ENCODE measurements at regions not wholly inside any gene's neighbourhood (a gene's known extent, or its start where the extent isn't known, plus 50 kb on each side); places are given as distances from the start of the nearest gene placed in this dataset.
"Not testable (repeated sequence)": the region's sequence is repeated elsewhere in the genome, so short reads cannot be mapped to it uniquely, and the experiment has no call there.

GRCh38 chr13:99087098-99087953 lies 109.5 kb upstream of the DOCK9 start:
- Histone ChIP-seq H3K9ac (ENCODE audit: insufficient read depth, low read length) (peak overlapping the region; percentile 62), H3K4me2 (ENCODE audit: extremely low read depth, insufficient read depth, low read length) (peak overlapping the region; percentile 96), H3K4me3 (replicated peaks in 1 of 4; ENCODE audit: control extremely low read depth in 1 of 4, insufficient read depth in 1 of 4, low read depth in 3 of 4, low read length in 4 of 4) (peak overlapping the region; percentile 72 to 90 (median 82)), H3K79me2 (ENCODE audit: control insufficient read depth, insufficient read depth, low read length) (no peaks in the 10 kb centered on the region), H4K20me1 (ENCODE audit: control insufficient read depth, extremely low read depth, insufficient read depth, low read length) (no peaks in the 10 kb centered on the region), H3K9me3 (ENCODE audit: control insufficient read depth, insufficient read depth, low read depth, low read length) (no peaks in the 10 kb centered on the region), H3K27me3 (ENCODE audit: control insufficient read depth, insufficient read depth, low read length) (no peaks in the 10 kb centered on the region), H2AFZ (ENCODE audit: low read length) (peak overlapping the region; percentile 97), H3K27ac (ENCODE audit: insufficient read depth, low read length) (peak overlapping the region; percentile 30), H3K36me3 (ENCODE audit: control insufficient read depth, insufficient read depth, low read length) (no peaks in the 10 kb centered on the region), H3K4me1 (ENCODE audit: control insufficient read depth, extremely low read depth, insufficient read depth, low read length) (peaks cover 3% of the 10 kb centered on the region)
- peak; percentile 79 to 85 for DNase-seq (ENCODE audit: low read depth in 2 of 2)
- TF ChIP-seq EZH2 (IDR thresholded peaks at IDR 0.05; ENCODE audit: low read length, missing control alignments) = no peak
- peak; percentile 11 to 23 for TF ChIP-seq CTCF (conservative IDR thresholded peaks at IDR 0.05 in 1 of 2, IDR thresholded peaks at IDR 0.05 in 1 of 2; ENCODE audit: low read depth in 1 of 2, low read length in 2 of 2)

- Histone ChIP-seq H2AFZ (ENCODE audit: low read length) (peak overlapping the region; percentile 97), H3K9ac (ENCODE audit: insufficient read depth, low read length) (peak overlapping the region; percentile 10), H3K4me2 (ENCODE audit: extremely low read depth, insufficient read depth, low read length) (peak overlapping the region; percentile 96), H3K27me3 (ENCODE audit: control insufficient read depth, insufficient read depth, low read length) (no peaks in the 10 kb centered on the region), H3K9me3 (ENCODE audit: control insufficient read depth, insufficient read depth, low read depth, low read length) (no peaks in the 10 kb centered on the region), H4K20me1 (ENCODE audit: control insufficient read depth, extremely low read depth, insufficient read depth, low read length) (no peaks in the 10 kb centered on the region), H3K4me3 (replicated peaks in 1 of 4; ENCODE audit: control extremely low read depth in 1 of 4, insufficient read depth in 1 of 4, low read depth in 3 of 4, low read length in 4 of 4) (peak overlapping the region; percentile 72 to 90 (median 82)), H3K79me2 (ENCODE audit: control insufficient read depth, insufficient read depth, low read length) (no peaks in the 10 kb centered on the region), H3K4me1 (ENCODE audit: control insufficient read depth, extremely low read depth, insufficient read depth, low read length) (peaks cover 3% of the 10 kb centered on the region), H3K36me3 (ENCODE audit: control insufficient read depth, insufficient read depth, low read length) (no peaks in the 10 kb centered on the region), H3K27ac (ENCODE audit: insufficient read depth, low read length) (peak overlapping the region; percentile 30)
- TF ChIP-seq CTCF (conservative IDR thresholded peaks at IDR 0.05 in 1 of 2, IDR thresholded peaks at IDR 0.05 in 1 of 2; ENCODE audit: low read depth in 1 of 2, low read length in 2 of 2) = no peak
- TF ChIP-seq EZH2 (IDR thresholded peaks at IDR 0.05; ENCODE audit: low read length, missing control alignments) = no peak
- DNase-seq (ENCODE audit: low read depth in 2 of 2) = no peak
These were observed 110.2 kb upstream of the DOCK9 start for GRCh38 chr13:99087954-99088491.

GRCh38 chr13:99093997-99094396 lies 106.7 kb upstream of the UBAC2 start:
- no peak overlapping the region for H3K9ac ChIP-seq (ENCODE audit: insufficient read depth, low read length)
- DNase-seq (ENCODE audit: low read depth in 2 of 2) = no peak
- peaks cover 4% of the 10 kb centered on the region for H3K27me3 ChIP-seq (ENCODE audit: control insufficient read depth, insufficient read depth, low read length)
- no peaks in the 10 kb centered on the region for H3K9me3 ChIP-seq (ENCODE audit: control insufficient read depth, insufficient read depth, low read depth, low read length)
- H3K4me2 ChIP-seq (ENCODE audit: extremely low read depth, insufficient read depth, low read length) = no peak overlapping the region
- H3K79me2 ChIP-seq (ENCODE audit: control insufficient read depth, insufficient read depth, low read length) = no peaks in the 10 kb centered on the region
- no peaks in the 10 kb centered on the region for H3K36me3 ChIP-seq (ENCODE audit: control insufficient read depth, insufficient read depth, low read length)
- no peak for TF ChIP-seq EZH2 (IDR thresholded peaks at IDR 0.05; ENCODE audit: low read length, missing control alignments)
- H3K27ac ChIP-seq (ENCODE audit: insufficient read depth, low read length) = no peak overlapping the region
- no peaks in the 10 kb centered on the region for H3K4me1 ChIP-seq (ENCODE audit: control insufficient read depth, extremely low read depth, insufficient read depth, low read length)
- H2AFZ ChIP-seq (ENCODE audit: low read length) = no peak overlapping the region
- H4K20me1 ChIP-seq (ENCODE audit: control insufficient read depth, extremely low read depth, insufficient read depth, low read length) = no peaks in the 10 kb centered on the region
- no peak overlapping the region for H3K4me3 ChIP-seq (replicated peaks in 1 of 4; ENCODE audit: control extremely low read depth in 1 of 4, insufficient read depth in 1 of 4, low read depth in 3 of 4, low read length in 4 of 4)

GRCh38 chr13:99101831-99102230 lies 98.8 kb upstream of the UBAC2 start:
- not testable (repeated sequence) for H3K36me3 ChIP-seq (ENCODE audit: control insufficient read depth, insufficient read depth, low read length); H4K20me1 ChIP-seq (ENCODE audit: control insufficient read depth, extremely low read depth, insufficient read depth, low read length); H3K9me3 ChIP-seq (ENCODE audit: control insufficient read depth, insufficient read depth, low read depth, low read length); H3K27me3 ChIP-seq (ENCODE audit: control insufficient read depth, insufficient read depth, low read length); DNase-seq (ENCODE audit: low read depth in 2 of 2); H3K4me3 ChIP-seq (replicated peaks in 1 of 4; ENCODE audit: control extremely low read depth in 1 of 4, insufficient read depth in 1 of 4, low read depth in 3 of 4, low read length in 4 of 4); H3K4me2 ChIP-seq (ENCODE audit: extremely low read depth, insufficient read depth, low read length); H3K4me1 ChIP-seq (ENCODE audit: control insufficient read depth, extremely low read depth, insufficient read depth, low read length); H3K79me2 ChIP-seq (ENCODE audit: control insufficient read depth, insufficient read depth, low read length); H3K9ac ChIP-seq (ENCODE audit: insufficient read depth, low read length); H3K27ac ChIP-seq (ENCODE audit: insufficient read depth, low read length); H2AFZ ChIP-seq (ENCODE audit: low read length)

Data from fibroblast of lung (primary cell).